Body of pancreas (tissue), 4 donors: ENCODE measurements at regions not wholly inside any gene's neighbourhood (a gene's known extent, or its start where the extent isn't known, plus 50 kb on each side); places are given as distances from the start of the nearest gene placed in this dataset.

Source experiments
- POLR2A ChIP-seq, 3 donors: fragments of 450-650 bp; IDR thresholded peaks; one replicate each; pipeline ENCODE4 v1.6.1; 2016; ENCODE audit warnings: antibody characterized with exemption in 3 of 3, mild to moderate bottlenecking in 2 of 3
- TF ChIP-seq, protein P1 (sequence below), 7 experiments: fragments of 450-650 bp in 4 of 7; fragments of 200-600 bp in 3 of 7; sonication (generic) in 3 of 7; IDR thresholded peaks; one replicate each; pipeline ENCODE4 v1.5.1; 2016 to 2019; ENCODE audit warnings: antibody characterized with exemption in 7 of 7

DNA sequence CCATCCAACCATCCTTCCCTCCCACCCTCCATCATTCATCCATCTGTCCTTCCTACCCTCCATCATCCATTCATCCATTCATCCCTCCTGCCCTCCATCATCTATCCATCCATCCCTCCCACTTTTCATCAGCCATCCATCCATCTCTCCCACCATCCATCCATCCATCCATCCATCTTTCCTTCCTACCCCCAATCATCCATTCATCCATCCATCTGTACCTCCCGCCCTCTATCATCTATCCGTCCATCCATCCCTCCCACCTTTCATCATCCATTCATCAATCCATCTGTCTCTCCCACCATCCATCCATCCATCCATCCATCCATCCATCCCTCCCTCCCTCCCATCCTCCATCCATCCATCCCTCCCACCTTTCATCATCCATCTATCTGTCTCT, 968.8 kb downstream of the BRD1 start:
- TF ChIP-seq, protein P1, sequence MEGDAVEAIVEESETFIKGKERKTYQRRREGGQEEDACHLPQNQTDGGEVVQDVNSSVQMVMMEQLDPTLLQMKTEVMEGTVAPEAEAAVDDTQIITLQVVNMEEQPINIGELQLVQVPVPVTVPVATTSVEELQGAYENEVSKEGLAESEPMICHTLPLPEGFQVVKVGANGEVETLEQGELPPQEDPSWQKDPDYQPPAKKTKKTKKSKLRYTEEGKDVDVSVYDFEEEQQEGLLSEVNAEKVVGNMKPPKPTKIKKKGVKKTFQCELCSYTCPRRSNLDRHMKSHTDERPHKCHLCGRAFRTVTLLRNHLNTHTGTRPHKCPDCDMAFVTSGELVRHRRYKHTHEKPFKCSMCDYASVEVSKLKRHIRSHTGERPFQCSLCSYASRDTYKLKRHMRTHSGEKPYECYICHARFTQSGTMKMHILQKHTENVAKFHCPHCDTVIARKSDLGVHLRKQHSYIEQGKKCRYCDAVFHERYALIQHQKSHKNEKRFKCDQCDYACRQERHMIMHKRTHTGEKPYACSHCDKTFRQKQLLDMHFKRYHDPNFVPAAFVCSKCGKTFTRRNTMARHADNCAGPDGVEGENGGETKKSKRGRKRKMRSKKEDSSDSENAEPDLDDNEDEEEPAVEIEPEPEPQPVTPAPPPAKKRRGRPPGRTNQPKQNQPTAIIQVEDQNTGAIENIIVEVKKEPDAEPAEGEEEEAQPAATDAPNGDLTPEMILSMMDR (IDR thresholded peaks at IDR 0.05): no peak
- TF ChIP-seq POLR2A (IDR thresholded peaks at IDR 0.05): no peak
